ENCODE measurements at regions not wholly inside any gene's neighbourhood (a gene's known extent, or its start where the extent isn't known, plus 50 kb on each side); places are given as distances from the start of the nearest gene placed in this dataset.

- H3K9me3 Mint-ChIP-seq: no peaks in the 10 kb centered on the region
- no peak for DNase-seq
- Histone ChIP-seq H3K36me3 (ENCODE audit: control insufficient read depth, insufficient read depth, low read length) (no peaks in the 10 kb centered on the region), H3K9me3 (ENCODE audit: control insufficient read depth, low read length) (no peaks in the 10 kb centered on the region), H3K4me3 (ENCODE audit: low read length) (no peak overlapping the region), H3K9ac (ENCODE audit: extremely low read depth, low read length, poor library complexity, severe bottlenecking) (no peak overlapping the region), H3K27ac (ENCODE audit: low read depth, low read length) (no peak overlapping the region), H3K4me1 (ENCODE audit: control insufficient read depth, insufficient read depth, low read length) (no peaks in the 10 kb centered on the region), H3K27me3 (ENCODE audit: control insufficient read depth, insufficient read depth, low read length, poor library complexity, severe bottlenecking) (no peaks in the 10 kb centered on the region)
- H3K36me3 Mint-ChIP-seq (ENCODE audit: low read depth): no peaks in the 10 kb centered on the region
- peaks cover 2% of the 10 kb centered on the region for H3K27me3 Mint-ChIP-seq (ENCODE audit: insufficient read depth)
- H3K4me3 Mint-ChIP-seq: no peak overlapping the region
- H3K4me1 Mint-ChIP-seq: peaks cover 15% of the 10 kb centered on the region
- no peak overlapping the region for H3K27ac Mint-ChIP-seq
- no peak for TF ChIP-seq CTCF (conservative IDR thresholded peaks at IDR 0.05)
Measured at GRCh38 chr11:81494431-81494830, 1239.2 kb downstream of the FAM181B start.

- H3K27ac Mint-ChIP-seq: no peak overlapping the region
- no peaks in the 10 kb centered on the region for H3K9me3 Mint-ChIP-seq
- DNase-seq: no peak
- Histone ChIP-seq H3K36me3 (ENCODE audit: control insufficient read depth, insufficient read depth, low read length) (no peaks in the 10 kb centered on the region), H3K9ac (ENCODE audit: extremely low read depth, low read length, poor library complexity, severe bottlenecking) (no peak overlapping the region), H3K4me1 (ENCODE audit: control insufficient read depth, insufficient read depth, low read length) (no peaks in the 10 kb centered on the region), H3K9me3 (ENCODE audit: control insufficient read depth, low read length) (no peaks in the 10 kb centered on the region), H3K4me3 (ENCODE audit: low read length) (no peak overlapping the region), H3K27me3 (ENCODE audit: control insufficient read depth, insufficient read depth, low read length, poor library complexity, severe bottlenecking) (no peaks in the 10 kb centered on the region), H3K27ac (ENCODE audit: low read depth, low read length) (no peak overlapping the region)
- H3K4me3 Mint-ChIP-seq: no peak overlapping the region
- 90% methylated on average over 1 of the region's 1 CpG; no CpG with 5 or more reads in 1 of the 2 experiments for WGBS, 2 experiments (ENCODE audit: insufficient coverage in 1 of 2, insufficient read length in 1 of 2)
- no peaks in the 10 kb centered on the region for H3K36me3 Mint-ChIP-seq (ENCODE audit: low read depth)
- H3K4me1 Mint-ChIP-seq: peaks cover 15% of the 10 kb centered on the region
- TF ChIP-seq CTCF (conservative IDR thresholded peaks at IDR 0.05): no peak
- peaks cover 3% of the 10 kb centered on the region for H3K27me3 Mint-ChIP-seq (ENCODE audit: insufficient read depth)
Measured at GRCh38 chr11:81492923-81493445, 1240.7 kb downstream of the FAM181B start.

- 100% methylated on average over 1 of the region's 1 CpG; no CpG with 5 or more reads in 1 of the 2 experiments for whole genome bisulfite sequencing, 2 experiments (ENCODE audit: insufficient coverage in 1 of 2, insufficient read length in 1 of 2)
- peaks cover 3% of the 10 kb centered on the region for H3K27me3 Mint-ChIP-seq (ENCODE audit: insufficient read depth)
- Histone ChIP-seq H3K27ac (ENCODE audit: low read depth, low read length) (no peak overlapping the region), H3K4me1 (ENCODE audit: control insufficient read depth, insufficient read depth, low read length) (peaks cover 4% of the 10 kb centered on the region), H3K4me3 (ENCODE audit: low read length) (no peak overlapping the region), H3K27me3 (ENCODE audit: control insufficient read depth, insufficient read depth, low read length, poor library complexity, severe bottlenecking) (no peaks in the 10 kb centered on the region), H3K9me3 (ENCODE audit: control insufficient read depth, low read length) (no peaks in the 10 kb centered on the region), H3K9ac (ENCODE audit: extremely low read depth, low read length, poor library complexity, severe bottlenecking) (no peak overlapping the region), H3K36me3 (ENCODE audit: control insufficient read depth, insufficient read depth, low read length) (no peaks in the 10 kb centered on the region)
- TF ChIP-seq CTCF (conservative IDR thresholded peaks at IDR 0.05): no peak
- no peak overlapping the region for H3K4me3 Mint-ChIP-seq
- no peaks in the 10 kb centered on the region for H3K9me3 Mint-ChIP-seq
- no peak overlapping the region for H3K27ac Mint-ChIP-seq
- no peak for DNase-seq
- H3K4me1 Mint-ChIP-seq: peaks cover 11% of the 10 kb centered on the region
- no peaks in the 10 kb centered on the region for H3K36me3 Mint-ChIP-seq (ENCODE audit: low read depth)
Measured at GRCh38 chr11:81487109-81487508, 1246.6 kb downstream of the FAM181B start.

All from endodermal cell (in vitro differentiated cells).